ENCODE measurements at regions not wholly inside any gene's neighbourhood (a gene's known extent, or its start where the extent isn't known, plus 50 kb on each side); places are given as distances from the start of the nearest gene placed in this dataset.
A peak's percentile ranks its signal among the peaks of the same experiment; 100 is the strongest.

- Histone ChIP-seq H2AK9ac (replicated peaks; ENCODE audit: low read depth, low read length, poor library complexity) (no peak overlapping the region), H3K56ac (ENCODE audit: extremely low read depth, insufficient read depth, low read length) (no peak overlapping the region), H3K4ac (ENCODE audit: low read depth, low read length) (no peak overlapping the region), H3K27me3 (ENCODE audit: control insufficient read depth, insufficient read depth, low read length) (no peaks in the 10 kb centered on the region), H3K9me3 (ENCODE audit: control insufficient read depth, insufficient read depth, low read length) (no peaks in the 10 kb centered on the region), H3K36me3 (ENCODE audit: control insufficient read depth, insufficient read depth, low read length) (no peaks in the 10 kb centered on the region), H3K4me1 (ENCODE audit: control insufficient read depth, insufficient read depth, low read length) (no peaks in the 10 kb centered on the region), H4K8ac (ENCODE audit: low read depth in 2 of 2, low read length in 2 of 2) (no peak overlapping the region), H4K91ac (ENCODE audit: insufficient read depth, low read depth, low read length) (no peak overlapping the region), H3K14ac (replicated peaks; ENCODE audit: low read depth, low read length) (no peak overlapping the region), H3K27ac (ENCODE audit: insufficient read depth, low read length) (no peak overlapping the region), H3K4me2 (ENCODE audit: low read depth, low read length) (no peak overlapping the region), H3K79me1 (ENCODE audit: low read depth in 1 of 2, low read length in 2 of 2) (no peaks in the 10 kb centered on the region), H4K5ac (ENCODE audit: low read depth, low read length) (no peak overlapping the region), H2BK120ac (ENCODE audit: low read depth, low read length) (no peak overlapping the region), H3K9ac (ENCODE audit: low read depth, low read length) (no peak overlapping the region), H3K9me1 (ENCODE audit: insufficient read depth, low read length) (no peaks in the 10 kb centered on the region), H2BK20ac (ENCODE audit: low read depth, low read length) (no peak overlapping the region), H3K23ac (ENCODE audit: low read depth, low read length) (no peak overlapping the region), H2AK5ac (ENCODE audit: low read depth, low read length) (no peak overlapping the region), H3K4me3 (ENCODE audit: insufficient read depth, low read depth, low read length) (no peak overlapping the region), H3K18ac (ENCODE audit: low read depth, low read length) (no peak overlapping the region), H2BK15ac (ENCODE audit: low read depth, low read length) (no peak overlapping the region), H2BK5ac (ENCODE audit: low read depth, low read length, poor library complexity, severe bottlenecking) (no peak overlapping the region), H2AFZ (replicated peaks; ENCODE audit: low read length, poor library complexity) (no peak overlapping the region), H4K20me1 (ENCODE audit: insufficient read depth, low read length) (no peaks in the 10 kb centered on the region)
- TF ChIP-seq ELK1 (IDR thresholded peaks at IDR 0.05; ENCODE audit: borderline replicate concordance, low read depth, low read length): no peak
- TF ChIP-seq SMC3 (IDR thresholded peaks at IDR 0.05; ENCODE audit: low read depth, low read length): no peak
- no peak for TF ChIP-seq RAD21 (IDR thresholded peaks at IDR 0.05; ENCODE audit: low read length)
- 0 out of 2 replicates have a peak, but pooled peaks have one; percentile 27 for TF ChIP-seq MAFK (IDR thresholded peaks at IDR 0.05; ENCODE audit: low read depth, low read length)
- ChIA-PET CTCF (interaction anchor here (0.6 kb wide), 1 partner anchor 31 kb away, joined by 5 read pairs; no protein-coding TSS in a partner anchor), POLR2A (ENCODE audit: unreplicated experiment) (no interaction called here)
- DNase-seq (no peak), ATAC-seq (ENCODE audit: low read depth) (no peak)
- no CpG with 5 or more reads among the region's 1 CpG for WGBS, 2 experiments (ENCODE audit: extremely low coverage in 2 of 2, insufficient read length in 1 of 2)
- dilution Hi-C loops (cut with HindIII; ENCODE audit: low sequenced_read_pairs, unreplicated experiment): no loop called here
- intact Hi-C loops (cut with micrococcal nuclease): no loop called here
- no TSS peak for BruUV-seq (replicated peaks)
- in situ Hi-C loops (cut with MboI; ENCODE audit: low sequenced_read_pairs): no loop called here
Measured at GRCh38 chr17:71402007-71402406, 718.8 kb upstream of the SOX9 start.

Data from IMR-90 (cell line).